GM18873 (cell line): ENCODE measurements at regions not wholly inside any gene's neighbourhood (a gene's known extent, or its start where the extent isn't known, plus 50 kb on each side); places are given as distances from the start of the nearest gene placed in this dataset.

ENCODE experiments used
- ATAC-seq: cut with Tn5 transposase; IDR thresholded peaks from one replicate; pipeline ENCODE4 v1.9.1; 2021; ENCODE audit warnings: mild to moderate bottlenecking, moderate library complexity, moderate number of reproducible peaks; ENCODE audit not compliant: unreplicated experiment, low FRiP score

DNA sequence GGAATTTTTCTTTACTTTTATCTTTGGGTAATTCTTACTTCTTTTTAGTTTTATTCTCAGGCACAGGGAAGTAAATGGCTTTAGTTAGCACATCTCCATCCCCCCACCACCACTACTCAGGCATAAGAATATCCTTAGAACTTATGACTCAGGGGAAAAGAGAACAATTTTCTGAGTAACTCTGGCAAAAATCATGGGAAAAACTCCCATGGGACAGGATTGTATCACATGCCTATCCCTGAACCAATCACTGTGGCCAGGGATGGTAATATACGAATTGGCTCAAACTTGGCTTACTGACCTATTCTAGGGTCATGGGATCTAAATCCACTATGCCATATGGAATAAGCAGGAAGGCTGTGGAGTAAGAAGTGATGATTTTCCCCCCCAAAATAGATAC is 339.1 kb downstream of the BTBD3 start:
- ATAC-seq = no peak

DNA sequence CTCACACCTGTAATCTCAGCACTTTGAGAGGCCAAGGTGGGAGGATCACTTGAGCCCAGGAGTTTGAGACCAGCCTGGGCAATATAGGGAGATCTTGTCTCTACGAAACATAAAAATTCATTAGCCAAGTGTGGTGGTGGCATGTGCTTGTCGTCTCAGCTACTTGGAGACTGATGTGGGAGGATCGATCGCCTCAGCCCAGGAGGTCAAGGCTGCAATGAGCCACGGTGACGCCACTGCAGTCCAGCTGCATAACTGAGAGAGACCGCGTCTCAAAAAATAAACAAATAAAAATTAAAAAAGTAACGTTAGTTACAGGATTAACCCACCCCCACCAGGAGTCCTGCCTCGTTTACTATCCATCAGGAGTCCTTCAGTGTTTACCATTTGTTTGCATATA is 345.1 kb downstream of the BTBD3 start:
- ATAC-seq = no peak

DNA sequence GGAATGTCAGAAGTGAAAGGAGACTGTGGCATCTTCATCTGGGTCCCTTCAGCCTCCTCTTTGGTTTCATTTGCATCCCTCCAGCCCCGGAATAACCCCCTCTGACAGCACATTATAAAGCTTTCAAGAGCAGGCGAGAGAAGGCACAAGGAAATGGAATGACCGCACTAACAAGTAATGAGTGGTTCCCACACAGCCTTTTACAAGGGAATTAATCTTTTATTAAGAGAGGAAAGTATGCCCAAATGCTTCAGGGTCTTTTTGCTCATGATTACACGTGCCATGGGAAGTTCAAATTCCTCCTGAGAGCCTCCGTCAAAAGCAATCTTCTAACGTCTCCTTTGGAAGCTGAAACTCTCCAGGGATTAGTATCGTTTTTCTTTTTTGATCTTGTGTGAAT is 347.0 kb downstream of the BTBD3 start:
- no peak for ATAC-seq

DNA sequence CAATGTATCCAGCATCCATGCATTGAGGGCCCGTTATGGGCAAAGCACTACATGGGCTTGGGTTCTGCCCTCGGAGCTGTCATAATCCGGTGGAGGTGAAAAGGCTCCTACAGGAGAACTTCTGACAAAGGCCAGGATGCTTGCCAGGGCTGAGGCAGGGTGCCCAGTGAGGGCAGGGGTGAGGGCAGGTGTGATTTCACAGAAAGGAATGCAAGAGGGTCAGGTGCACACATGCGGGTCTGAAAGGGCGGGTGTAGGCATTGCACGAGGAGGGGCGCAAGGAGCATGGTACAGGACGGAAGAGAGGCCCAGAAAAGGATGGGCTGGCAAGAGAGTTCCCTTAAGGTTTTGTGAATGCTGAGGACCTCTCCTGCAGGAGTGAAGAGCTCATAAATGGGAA is 348.0 kb downstream of the BTBD3 start:
- no peak for ATAC-seq

DNA sequence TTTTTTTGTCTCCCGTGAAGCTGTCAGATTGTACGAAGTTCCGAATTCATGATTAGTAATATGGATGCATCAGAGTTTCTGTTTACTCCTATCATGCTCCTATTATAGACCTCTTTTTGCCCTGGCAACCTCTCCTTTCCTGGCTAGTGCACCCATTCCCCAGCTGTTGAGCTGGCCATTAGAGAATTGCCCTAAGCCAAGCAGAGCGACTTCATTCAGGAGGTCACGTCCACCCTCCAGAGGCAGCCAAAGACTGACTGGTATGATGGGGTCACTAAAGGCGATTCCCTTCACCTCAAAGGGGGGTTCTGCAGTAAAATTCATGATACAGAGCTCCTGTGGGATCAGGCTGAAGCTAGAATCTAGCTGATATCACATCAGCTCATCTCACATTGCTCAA is 351.9 kb downstream of the BTBD3 start:
- ATAC-seq = no peak

DNA sequence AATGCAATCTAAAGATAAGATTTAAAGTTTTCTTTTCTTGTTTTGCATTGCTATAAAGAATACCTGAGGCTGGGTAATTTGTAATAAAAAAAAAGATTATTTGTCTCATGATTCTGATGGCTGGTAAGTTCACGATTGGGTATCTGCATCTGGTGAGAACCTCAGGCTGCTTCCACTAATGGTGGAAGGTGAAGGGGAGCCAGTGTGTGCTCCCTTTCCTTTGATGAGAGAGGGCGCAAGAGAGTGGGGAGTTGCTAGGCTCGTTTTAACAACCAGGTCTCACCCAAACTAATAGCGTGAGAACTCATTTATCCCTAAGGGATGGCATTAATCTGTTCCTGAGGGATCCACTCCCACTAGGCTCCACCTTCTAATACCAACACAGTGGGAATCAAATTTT is 353.2 kb downstream of the BTBD3 start:
- ATAC-seq = no peak

DNA sequence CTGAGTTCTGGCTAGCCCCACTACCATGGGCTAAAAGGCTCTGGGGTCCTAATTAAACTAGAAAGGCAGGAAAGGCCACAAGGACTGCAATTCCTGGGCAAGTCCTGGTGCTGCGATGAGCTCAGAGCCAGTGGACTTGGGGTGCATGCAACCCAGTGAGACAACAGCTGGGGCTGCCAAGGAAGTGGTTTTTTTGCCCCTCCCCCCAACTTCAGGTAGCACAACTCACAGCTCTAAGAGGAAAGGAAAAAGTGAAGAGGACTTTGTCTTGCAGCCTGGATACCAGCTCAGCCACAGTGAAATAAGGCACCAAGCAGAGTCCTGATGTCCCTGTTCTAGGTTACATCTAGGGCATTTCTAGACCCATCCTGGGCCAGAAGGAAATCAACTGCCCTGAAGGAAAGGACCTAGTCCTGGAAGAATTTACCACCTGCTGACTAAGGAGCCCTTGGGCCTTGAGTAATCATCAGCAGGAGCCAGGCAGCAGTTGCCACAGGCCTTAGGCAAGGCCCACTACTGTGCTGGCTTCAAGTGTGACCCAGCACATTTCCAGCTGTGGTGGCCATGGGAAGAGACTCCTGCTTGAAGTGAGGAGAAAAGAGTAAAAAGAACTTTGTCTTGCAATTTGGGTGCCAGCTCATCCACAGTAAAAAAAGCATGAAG is 358.4 kb downstream of the BTBD3 start:
- no peak for ATAC-seq

DNA sequence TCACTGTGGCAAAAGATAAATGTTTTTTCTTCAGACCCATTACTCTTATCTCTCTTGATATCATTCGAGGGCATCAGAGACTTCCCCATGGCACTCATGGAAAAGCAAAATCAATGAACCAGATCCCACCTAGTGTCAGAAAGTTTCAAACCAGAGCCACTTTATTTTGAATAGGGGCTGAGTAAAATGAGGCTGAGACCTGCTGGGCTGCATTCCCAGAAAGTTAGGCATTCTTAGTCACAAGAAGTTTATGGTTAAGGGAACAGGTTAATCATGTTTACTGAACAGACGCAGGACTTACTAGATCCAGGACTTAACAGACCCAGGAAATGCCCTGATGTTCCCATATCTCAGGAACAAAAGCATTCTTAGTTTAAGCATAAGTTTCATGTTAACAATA is 369.9 kb downstream of the BTBD3 start:
- no peak for ATAC-seq

DNA sequence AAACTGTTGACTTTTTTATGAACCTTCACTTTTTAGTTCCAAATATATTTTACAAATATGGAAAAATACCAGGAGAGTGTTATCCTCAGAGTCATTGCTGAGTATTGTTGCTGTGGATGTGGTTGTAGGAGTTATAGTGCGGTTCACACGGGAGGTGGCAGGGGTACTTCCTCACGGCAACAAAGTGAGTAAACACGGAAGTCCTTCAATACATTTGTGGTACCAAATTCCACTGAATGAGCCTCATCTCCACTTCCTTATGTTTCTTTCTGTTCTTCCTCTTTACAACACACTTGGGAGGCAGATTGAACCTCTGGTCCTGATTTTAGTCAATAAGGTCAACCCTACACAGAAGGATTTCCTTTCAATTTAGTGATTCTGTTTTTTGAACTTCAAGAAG is 371.8 kb downstream of the BTBD3 start:
- no peak for ATAC-seq

DNA sequence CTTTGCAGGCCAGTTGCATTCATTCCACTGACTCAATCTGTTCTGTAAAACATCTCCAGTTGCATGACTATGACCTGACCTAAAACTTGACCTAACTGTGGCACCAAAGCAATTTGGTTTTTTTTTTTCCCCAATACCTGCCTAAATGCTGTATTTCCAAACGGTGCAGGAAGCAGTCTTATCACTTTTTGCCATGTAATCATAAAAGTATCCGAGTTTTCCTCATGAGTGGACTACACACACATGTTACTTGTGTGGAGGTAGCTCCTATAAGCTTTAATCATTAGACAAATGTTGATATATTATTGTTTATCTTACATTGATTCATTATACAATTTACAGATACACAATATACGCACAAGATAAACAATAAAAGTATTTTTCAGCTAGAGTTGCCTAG is 373.7 kb downstream of the BTBD3 start:
- ATAC-seq = no peak

DNA sequence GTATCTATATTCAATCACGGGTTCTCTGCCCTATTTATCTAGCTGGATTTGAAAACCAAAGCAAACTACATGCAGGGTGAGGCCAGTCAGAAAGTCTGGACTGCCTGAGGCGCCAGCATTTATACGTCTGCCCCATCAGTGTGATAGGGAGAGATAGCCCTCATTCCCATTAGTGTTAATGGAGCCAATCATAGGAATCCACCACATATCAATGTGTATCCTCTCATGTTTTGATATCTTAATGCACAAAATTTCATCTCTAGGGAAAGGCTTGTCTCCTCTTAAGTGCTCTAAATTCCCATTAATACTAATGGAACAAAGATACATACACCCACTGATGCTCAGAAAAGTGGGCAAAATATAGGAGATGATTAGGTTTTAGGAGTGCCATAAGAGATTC is 376.2 kb downstream of the BTBD3 start:
- no peak for ATAC-seq

DNA sequence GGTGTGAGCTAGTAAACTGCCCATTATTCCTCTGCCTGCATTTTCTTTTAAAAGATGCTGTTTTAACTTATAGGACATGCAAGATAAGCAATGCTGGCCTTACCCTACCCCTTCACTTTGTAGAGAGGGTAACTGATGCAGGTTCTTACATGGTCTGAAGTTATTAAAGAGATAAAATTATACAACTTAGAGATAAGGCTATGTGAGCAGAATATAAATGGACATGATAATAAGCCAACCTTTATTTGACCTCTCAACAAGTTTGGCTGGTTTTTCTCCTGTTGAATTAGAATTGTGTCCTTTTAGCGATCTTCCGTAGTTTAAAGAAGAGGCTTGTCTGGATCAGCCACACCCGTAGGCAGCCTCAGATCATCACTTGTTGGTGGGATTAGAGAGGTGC is 377.0 kb downstream of the BTBD3 start:
- ATAC-seq = no peak

DNA sequence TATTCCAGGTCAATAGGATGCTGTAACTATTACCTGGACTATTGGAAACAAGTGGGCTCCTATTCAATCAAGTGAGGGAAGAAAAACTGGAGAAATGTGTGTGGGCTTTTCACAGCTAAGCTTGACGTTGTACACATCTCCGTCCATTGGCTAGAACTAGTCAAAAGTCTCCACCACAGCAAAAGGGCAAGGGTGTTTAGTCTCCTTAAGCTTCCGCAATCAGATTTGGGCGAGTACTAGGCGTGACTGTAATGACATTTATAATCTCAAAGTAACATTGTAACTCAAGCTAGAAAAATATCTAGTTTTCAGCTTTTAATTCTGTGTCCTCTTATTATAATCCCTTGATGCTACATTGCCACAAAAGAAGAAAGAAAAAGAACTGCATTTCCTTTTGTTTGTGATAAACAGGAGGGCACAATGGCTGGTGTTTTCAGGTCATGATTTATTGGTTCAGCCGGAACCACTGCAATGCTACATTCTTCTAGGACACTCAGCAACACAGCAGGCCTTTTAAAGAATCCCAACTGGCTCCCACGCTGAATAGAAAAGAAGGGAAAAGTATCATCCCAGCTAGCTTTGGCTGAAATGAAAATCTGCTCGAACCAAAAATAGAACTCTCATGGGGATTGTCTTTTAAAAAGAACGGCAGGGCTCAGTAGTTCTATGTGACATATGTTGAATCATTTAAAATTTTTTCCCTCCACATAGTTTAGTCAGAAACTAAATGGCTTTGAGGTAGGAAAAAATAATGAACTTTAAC is 387.7 kb downstream of the BTBD3 start:
- no peak for ATAC-seq

DNA sequence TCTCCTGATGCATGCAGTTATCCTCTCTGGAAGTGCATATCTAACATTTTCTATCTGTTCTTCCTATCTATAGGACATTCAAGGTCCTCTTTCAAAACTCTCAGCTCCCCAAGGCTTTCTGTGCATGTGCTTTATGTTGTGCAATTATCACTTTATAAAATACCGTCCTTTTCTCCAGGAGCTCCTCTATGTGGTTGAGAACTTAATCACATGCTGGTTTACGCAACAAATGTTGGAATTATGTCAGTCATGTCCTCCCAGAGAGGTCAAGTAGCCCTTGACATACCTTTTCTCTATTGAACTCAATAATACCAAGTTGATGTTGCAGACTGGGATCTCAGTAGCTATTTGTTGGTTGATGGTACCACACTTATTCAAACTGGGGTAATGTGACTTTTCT is 388.4 kb downstream of the BTBD3 start:
- no peak for ATAC-seq

DNA sequence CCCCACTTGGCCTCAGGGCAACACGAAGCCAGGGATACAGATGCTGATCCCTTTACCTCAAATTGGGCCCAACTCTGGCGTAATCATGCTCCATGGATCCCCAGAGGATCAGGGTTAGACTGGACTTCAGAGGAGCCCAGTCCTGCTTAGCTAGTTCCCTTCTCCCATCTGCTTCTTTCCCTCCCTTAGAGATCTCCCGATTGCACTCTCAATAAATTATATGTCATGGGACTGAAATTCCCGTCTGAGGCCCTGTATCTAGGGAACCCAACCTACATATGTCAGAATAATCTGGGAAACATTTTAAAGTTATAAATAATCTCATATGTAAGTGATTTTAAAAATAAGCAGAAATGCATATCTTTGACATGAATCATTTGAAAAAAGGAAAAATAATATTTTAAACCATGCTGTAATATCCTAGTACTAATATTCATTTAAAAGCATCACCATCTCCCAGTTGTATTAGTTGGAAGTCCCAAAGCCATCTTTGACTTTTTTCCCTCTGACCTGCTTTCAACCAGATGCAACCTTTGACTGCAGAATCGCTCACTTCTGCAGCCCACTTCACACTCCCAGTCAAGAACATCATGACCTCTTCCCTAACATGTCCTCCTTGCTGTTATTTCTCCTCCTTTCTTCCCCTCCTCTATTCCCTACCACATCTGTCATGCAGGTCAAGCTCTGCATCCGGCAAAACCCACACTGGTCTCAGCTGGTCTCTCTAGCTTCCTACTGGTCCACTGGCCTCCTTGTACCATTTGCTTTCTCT is 393.6 kb downstream of the BTBD3 start:
- no peak for ATAC-seq

DNA sequence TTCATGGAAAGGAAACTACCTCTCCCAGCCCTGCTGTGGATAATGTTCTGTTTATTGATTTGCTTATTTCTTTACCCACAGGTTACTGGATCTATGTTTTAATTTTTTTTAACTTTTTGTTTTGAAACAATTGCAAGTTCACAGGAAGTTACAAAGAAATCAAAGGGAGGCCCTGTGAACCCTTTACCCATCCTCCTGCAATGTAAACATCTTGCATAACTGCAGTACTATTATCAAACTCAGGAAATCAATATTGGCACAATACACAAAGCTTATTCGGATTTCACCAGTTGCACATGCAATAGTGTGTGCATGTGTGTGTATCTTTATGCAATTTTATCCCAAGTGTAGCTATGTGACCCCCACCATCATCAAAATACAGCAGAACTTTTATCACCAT is 398.0 kb downstream of the BTBD3 start:
- no peak for ATAC-seq

DNA sequence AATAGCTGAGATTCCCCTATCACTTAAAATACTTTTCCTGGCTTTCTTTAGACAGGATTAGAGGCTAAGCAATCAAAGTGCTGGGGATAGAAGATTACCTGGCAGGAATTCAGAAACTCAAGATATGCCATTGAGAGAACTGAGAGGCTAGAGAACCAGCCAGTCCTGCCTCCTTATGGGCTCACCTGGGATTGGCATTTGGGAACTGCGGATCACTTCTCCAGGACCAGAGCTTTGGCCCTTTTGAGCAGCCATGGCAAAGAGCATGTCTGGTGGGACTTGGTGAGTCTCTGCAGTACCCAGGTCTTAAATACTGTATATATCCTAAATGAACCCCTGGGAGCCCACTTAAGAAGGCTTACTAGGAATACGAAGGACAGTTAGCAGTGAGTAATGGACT is 399.1 kb downstream of the BTBD3 start:
- ATAC-seq = no peak

DNA sequence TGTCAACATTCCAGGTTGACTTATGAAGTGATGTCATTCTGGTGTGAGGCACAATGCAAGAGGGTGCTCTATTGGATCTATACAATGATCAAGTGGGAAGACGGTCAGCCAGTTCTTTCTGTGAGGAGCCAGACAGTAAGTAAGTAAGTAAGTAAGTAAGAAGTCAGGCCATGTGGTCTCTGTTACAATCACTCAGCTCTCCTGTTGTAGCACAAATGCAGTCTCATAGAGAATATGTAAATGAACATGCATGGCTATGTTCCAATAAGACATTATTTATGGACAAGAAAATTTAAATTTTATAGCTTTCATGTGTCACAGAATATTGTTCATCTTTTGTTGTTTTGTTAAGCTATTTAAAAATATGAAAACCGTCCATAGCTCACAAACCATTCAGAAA is 399.7 kb downstream of the BTBD3 start:
- ATAC-seq = no peak

DNA sequence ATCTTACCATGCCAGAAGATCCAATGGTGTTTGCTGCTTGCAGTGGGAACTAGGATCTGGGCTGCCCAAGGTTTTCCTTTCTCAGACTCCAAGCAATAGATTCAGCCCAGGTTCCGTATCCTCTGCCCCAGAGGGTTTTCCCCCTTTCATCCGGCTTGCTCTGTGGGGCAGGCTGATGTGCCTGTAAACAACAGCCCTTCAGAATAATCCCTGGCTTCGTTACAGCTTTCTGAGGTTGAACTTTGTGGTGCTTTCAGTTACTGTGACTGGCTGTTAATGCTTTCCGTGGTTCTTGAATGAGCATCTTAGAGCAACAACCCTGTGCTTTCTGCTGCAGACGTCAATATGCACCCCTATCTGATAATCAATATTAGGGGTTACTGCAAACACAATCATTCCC is 400.4 kb downstream of the BTBD3 start:
- ATAC-seq = no peak

DNA sequence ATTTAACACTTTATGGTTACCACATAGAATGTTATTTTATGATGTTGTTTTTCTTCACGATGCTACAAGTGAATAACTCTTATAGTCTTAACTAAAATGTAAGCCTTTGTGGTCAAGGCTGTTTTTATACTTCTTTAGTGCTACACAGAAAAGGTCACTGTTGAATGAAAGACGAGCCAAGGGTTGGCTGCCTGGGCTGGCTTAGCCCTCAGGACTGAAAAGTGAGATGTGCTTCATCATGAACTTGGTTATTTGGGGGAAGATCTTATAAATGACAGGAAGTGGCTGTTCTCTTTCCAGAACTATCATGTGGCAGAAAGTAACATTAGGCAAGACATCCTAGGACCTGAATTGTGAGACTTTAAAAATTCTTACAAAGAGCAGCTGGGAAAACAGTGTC is 404.0 kb downstream of the BTBD3 start:
- ATAC-seq = no peak

DNA sequence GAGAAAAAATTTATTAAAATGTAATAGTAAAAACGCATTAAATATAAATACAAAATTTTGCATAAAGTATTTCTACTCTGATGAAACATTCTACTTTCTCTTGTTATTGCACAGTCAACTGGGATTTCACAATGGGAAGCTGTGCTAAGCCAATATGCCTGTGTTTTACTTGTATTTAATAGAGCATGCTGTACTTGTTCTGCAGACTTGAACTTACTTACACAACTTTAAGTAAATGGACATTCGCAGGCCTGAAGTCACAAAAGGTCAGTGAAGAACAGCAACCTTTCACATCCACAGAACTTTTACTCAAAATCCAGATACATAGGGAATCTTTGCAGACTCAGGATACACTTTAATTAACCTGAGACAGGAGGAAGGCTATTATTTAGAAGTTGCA is 409.5 kb downstream of the BTBD3 start:
- no peak for ATAC-seq

DNA sequence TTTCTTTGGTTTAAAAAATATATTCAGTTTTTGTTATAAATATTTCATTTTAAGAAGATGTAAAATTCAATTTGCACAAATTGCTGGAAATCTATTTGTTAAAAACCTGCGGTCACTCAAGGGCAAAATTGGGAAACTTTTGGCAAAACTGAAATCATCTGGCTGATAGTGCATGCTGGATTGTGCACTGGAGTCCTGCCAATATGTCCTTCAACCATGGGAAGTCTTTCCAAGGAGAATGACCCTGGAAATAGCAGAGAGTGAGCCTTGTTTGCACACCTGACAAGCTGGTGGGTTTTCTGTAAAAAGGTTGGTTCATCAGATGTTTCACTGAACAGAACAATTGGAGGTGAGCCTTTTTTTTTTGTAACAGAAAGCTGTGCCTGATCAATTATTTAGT is 413.5 kb downstream of the BTBD3 start:
- no peak for ATAC-seq
